ENCODE measurements at regions not wholly inside any gene's neighbourhood (a gene's known extent, or its start where the extent isn't known, plus 50 kb on each side); places are given as distances from the start of the nearest gene placed in this dataset.

- CTCF ChIA-PET (ENCODE audit: partially characterized antibody), result interaction anchor here (1.6 kb wide), 1 partner anchor 16 kb away, joined by 4 read pairs; no protein-coding TSS in a partner anchor
- Histone ChIP-seq H3K4me2 (ENCODE audit: insufficient read depth in 1 of 2, low read depth in 2 of 2, low read length in 2 of 2) (no peak overlapping the region), H2AK5ac (ENCODE audit: low read depth, low read length) (no peak overlapping the region), H4K5ac (ENCODE audit: insufficient read length, low read depth, low read length) (no peak overlapping the region), H2BK5ac (ENCODE audit: low read depth, low read length) (no peak overlapping the region), H3K27ac (ENCODE audit: low read depth, low read length) (no peak overlapping the region), H3K56ac (replicated peaks; ENCODE audit: insufficient read length, low read depth, low read length) (no peak overlapping the region), H4K91ac (replicated peaks; ENCODE audit: insufficient read length, low read length) (no peak overlapping the region), H3K79me2 (ENCODE audit: control insufficient read depth in 1 of 2, insufficient read depth in 2 of 2, low read length in 2 of 2) (no peaks in the 10 kb centered on the region), H3K14ac (ENCODE audit: insufficient read length) (no peak overlapping the region), H3K18ac (ENCODE audit: extremely low read depth, low read length) (no peak overlapping the region), H3K4ac (replicated peaks; ENCODE audit: insufficient read length, low read depth, low read length) (no peak overlapping the region), H4K20me1 (replicated peaks in 1 of 2; ENCODE audit: control insufficient read depth in 1 of 2, insufficient read depth in 2 of 2, low read length in 2 of 2) (no peaks in the 10 kb centered on the region), H3K9ac (replicated peaks in 1 of 4; ENCODE audit: extremely low read depth in 1 of 4, low read depth in 3 of 4, low read length in 3 of 4) (no peak overlapping the region), H3K36me3 (ENCODE audit: control insufficient read depth in 2 of 4, insufficient read depth in 4 of 4, low read length in 3 of 4) (no peaks in the 10 kb centered on the region), H2BK15ac (ENCODE audit: low read length) (no peak overlapping the region), H3K79me1 (ENCODE audit: low read depth, low read length) (no peaks in the 10 kb centered on the region), H3K27me3 (replicated peaks in 1 of 4; ENCODE audit: control insufficient read depth in 3 of 4, extremely low read depth in 1 of 4, insufficient read depth in 3 of 4, low read length in 3 of 4) (no peaks in the 10 kb centered on the region; a peak in 2 of 7 replicates), H3K23ac (ENCODE audit: insufficient read length) (no peak overlapping the region), H4K8ac (ENCODE audit: extremely low read depth, insufficient read depth, low read length) (no peak overlapping the region), H3K23me2 (ENCODE audit: low read depth, low read length) (peaks cover 3% of the 10 kb centered on the region; the same call in 1 of the 2 replicates), H2BK20ac (ENCODE audit: low read length) (no peak overlapping the region), H2BK120ac (replicated peaks; ENCODE audit: low read depth, low read length) (no peak overlapping the region), H2AFZ (ENCODE audit: low read length) (no peak overlapping the region), H3K9me3 (ENCODE audit: insufficient read depth in 2 of 2, low read depth in 1 of 2, low read length in 1 of 2) (peaks cover 8 to 10% of the 10 kb centered on the region in 2 experiments; a peak in 3 of 4 replicates), H2BK12ac (ENCODE audit: low read depth, low read length) (no peak overlapping the region), H3K4me1 (replicated peaks in 1 of 4; ENCODE audit: control insufficient read depth in 3 of 4, insufficient read depth in 4 of 4, low read length in 3 of 4) (no peaks in the 10 kb centered on the region; a peak in 1 of 7 replicates), H3K4me3 (ENCODE audit: extremely low read depth in 1 of 4, insufficient read depth in 2 of 4, low read depth in 3 of 4, low read length in 4 of 4) (no peak overlapping the region)
- 95% methylated on average over 10 of the region's 10 CpGs; no CpG with 5 or more reads in 1 of the 2 experiments for WGBS, 2 experiments (ENCODE audit: extremely low coverage in 1 of 2, insufficient coverage in 1 of 2, insufficient read length in 1 of 2, insufficient replicate concordance in 2 of 2, low coverage in 1 of 2, low lambda C conversion rate in 2 of 2, missing lambda C conversion rate in 1 of 2)
- DNase-seq (ENCODE audit: low read depth in 1 of 2, low spot score in 2 of 2) (no peak), FAIRE-seq (no peak)
- no peak for TF ChIP-seq EZH2 (IDR thresholded peaks at IDR 0.05; ENCODE audit: low read depth, low read length, severe bottlenecking)
- TF ChIP-seq CBX5 (IDR thresholded peaks at IDR 0.05; ENCODE audit: low read depth, low read length), result no peak
- TF ChIP-seq CHD2 (IDR thresholded peaks at IDR 0.05; ENCODE audit: low read length), result no peak
- TF ChIP-seq ASH2L (IDR thresholded peaks at IDR 0.05; ENCODE audit: low read length), result no peak
- TF ChIP-seq BACH1 (IDR thresholded peaks at IDR 0.05; ENCODE audit: low read length), result no peak
- no peak for TF ChIP-seq SIX5 (IDR thresholded peaks at IDR 0.05; ENCODE audit: low read depth, low read length)
- POLR2A ChIA-PET (ENCODE audit: partially characterized antibody), result interaction anchor here (1.1 kb wide), 1 partner anchor 10 kb away, joined by 3 read pairs; no protein-coding TSS in a partner anchor
Measured at GRCh38 chr12:131250951-131251315, 297.2 kb downstream of the ADGRD1 start.

All from H1 (cell line).